A549 (cell line): ENCODE measurements at regions not wholly inside any gene's neighbourhood (a gene's known extent, or its start where the extent isn't known, plus 50 kb on each side); places are given as distances from the start of the nearest gene placed in this dataset.
"Not testable (repeated sequence)": the region's sequence is repeated elsewhere in the genome, so short reads cannot be mapped to it uniquely, and the experiment has no call there.

ENCODE experiments used
- ATAC-seq, 2 experiments: fragments of 200-7000 bp in 1 of 2; fragments of >200 bp in 1 of 2; cut with Nextera tagmentation in 1 of 2; cut with Tn5 transposase in 1 of 2; 3 replicates each; pipeline versions ENCODE4 v1.8.0 to v1.9.1; 2018 to 2020; ENCODE audit warnings: mild to moderate bottlenecking in 1 of 2, moderate library complexity in 1 of 2
- CTCF ChIA-PET: fragments of 300-600 bp; sonication (Branson Sonifier 250); formaldehyde crosslinking; extraction: SDS; loops from one replicate; lab custom pipeline; 2021; ENCODE audit warnings: antibody characterized with exemption, inconsistent platforms; lab: Yijun Ruan, JAX
- POLR2A ChIA-PET: fragments of 350-600 bp; formaldehyde crosslinking; extraction: SDS; loops from one replicate; lab custom pipeline; 2021; ENCODE audit warnings: antibody characterized with exemption, inconsistent platforms; lab: Yijun Ruan, JAX
- DNase-seq, 2 experiments: peaks; one replicate each; pipeline versions ENCODE4 v3.0.0 to v3.0.0-alpha.2; 2011 to 2016; ENCODE audit warnings: low read depth in 1 of 2, low spot score in 1 of 2
- FAIRE-seq: peaks from 2 replicates; lab custom pipeline; 2011; peaks lifted over from hg19 to GRCh38; lab: Jason Lieb, UNC
- H3K27ac ChIP-seq, 2 experiments: fragments of >200 bp; sonication (Bioruptor Twin); formaldehyde crosslinking; 3 replicates each; pipeline ENCODE4 v1.5.1; 2016 to 2017
- H3K4me1 ChIP-seq: fragments of >200 bp; sonication (Bioruptor Twin); formaldehyde crosslinking; 3 replicates; pipeline ENCODE4 v1.6.1; 2016
- H3K4me2 ChIP-seq: fragments of >200 bp; sonication (Bioruptor Twin); formaldehyde crosslinking; 3 replicates; pipeline ENCODE4 v1.6.1; 2016
- H3K4me3 ChIP-seq: fragments of >200 bp; sonication (Bioruptor Twin); formaldehyde crosslinking; 3 replicates; pipeline ENCODE4 v1.5.1; 2016
- H3K9me3 ChIP-seq: fragments of >200 bp; sonication (Bioruptor Twin); formaldehyde crosslinking; 3 replicates; pipeline ENCODE4 v1.6.1; 2016
- BHLHE40 ChIP-seq: IDR thresholded peaks from 2 replicates; pipeline ENCODE4 v1.6.1; 2012; ENCODE audit warnings: low read depth, low read length, inconsistent platforms
- CBX2 ChIP-seq: fragments of 200-600 bp; sonication (generic); IDR thresholded peaks from 2 replicates; pipeline ENCODE4 v1.6.1; 2016; ENCODE audit warnings: low read depth, mild to moderate bottlenecking, borderline replicate concordance
- CBX8 ChIP-seq: fragments of 200-600 bp; sonication (generic); IDR thresholded peaks from 2 replicates; pipeline ENCODE4 v1.6.1; 2016
- CEBPB ChIP-seq, 2 experiments: fragments of >200 bp in 1 of 2; sonication (Bioruptor Twin) in 1 of 2; formaldehyde crosslinking in 1 of 2; IDR thresholded peaks; 2 replicates each; pipeline ENCODE4 v1.6.1; 2012 to 2016
- CTCF ChIP-seq: fragments of >200 bp; sonication (Bioruptor Twin); formaldehyde crosslinking; IDR thresholded peaks from 3 replicates; pipeline ENCODE4 v1.5.1; 2016
- EHF ChIP-seq: fragments of 250-450 bp; sonication (Bioruptor Pico); IDR thresholded peaks from 2 replicates; pipeline ENCODE4 v1.5.0; 2020; ENCODE audit warnings: mild to moderate bottlenecking
- ELK1 ChIP-seq: fragments of 150-350 bp; IDR thresholded peaks from 2 replicates; pipeline ENCODE4 v1.6.1; 2014; ENCODE audit warnings: low read depth, mild to moderate bottlenecking, low read length
- ESRRA ChIP-seq: fragments of 150-350 bp; IDR thresholded peaks from 2 replicates; pipeline ENCODE4 v1.6.1; 2014; ENCODE audit warnings: mild to moderate bottlenecking, low read length, borderline replicate concordance
- FOSB ChIP-seq: fragments of 250-450 bp; sonication (Bioruptor Pico); IDR thresholded peaks from 2 replicates; pipeline ENCODE4 v1.5.0; 2020; ENCODE audit warnings: mild to moderate bottlenecking, moderate library complexity
- FOSL2 ChIP-seq, 2 experiments: fragments of 450-650 bp in 1 of 2; fragments of >200 bp in 1 of 2; sonication (Bioruptor Twin) in 1 of 2; formaldehyde crosslinking; IDR thresholded peaks; 2 replicates each; pipeline versions ENCODE4 v1.5.0 to v1.6.1; 2016 to 2020; ENCODE audit warnings: mild to moderate bottlenecking in 1 of 2, moderate library complexity in 1 of 2
- HOXB5 ChIP-seq: fragments of 250-450 bp; sonication (Bioruptor Pico); IDR thresholded peaks from 2 replicates; pipeline ENCODE4 v1.5.0; 2020; ENCODE audit warnings: mild to moderate bottlenecking, moderate library complexity
- KDM5A ChIP-seq: fragments of 200-600 bp; sonication (generic); IDR thresholded peaks from 2 replicates; pipeline ENCODE4 v1.6.1; 2016; ENCODE audit warnings: antibody characterized with exemption, mild to moderate bottlenecking
- MAZ ChIP-seq: fragments of 150-350 bp; IDR thresholded peaks from 2 replicates; pipeline ENCODE4 v1.6.1; 2014; ENCODE audit warnings: antibody characterized with exemption, low read depth, low read length, borderline replicate concordance
- MYC ChIP-seq: IDR thresholded peaks from 2 replicates; pipeline ENCODE4 v1.6.1; 2012; ENCODE audit warnings: mild to moderate bottlenecking, inconsistent platforms, low read length, improper control_type of control experiment, borderline replicate concordance
- NFE2L2 ChIP-seq: fragments of 150-350 bp; conservative IDR thresholded peaks from 2 replicates; pipeline ENCODE4 v1.6.1; 2014; ENCODE audit warnings: low read length
- POLR2A ChIP-seq: IDR thresholded peaks from 2 replicates; pipeline ENCODE4 v1.6.1; 2012; ENCODE audit warnings: mild to moderate bottlenecking, low read length
- POLR2AphosphoS2 ChIP-seq: conservative IDR thresholded peaks from 2 replicates; pipeline ENCODE4 v1.6.1; 2012; ENCODE audit warnings: low read length, improper control_type of control experiment, inconsistent platforms
- ZSCAN20 ChIP-seq: fragments of 250-450 bp; sonication (Bioruptor Pico); IDR thresholded peaks from 2 replicates; pipeline ENCODE4 v1.8.0; 2022; ENCODE audit warnings: mild to moderate bottlenecking, moderate library complexity
- WGBS: methylation state at CpG from one replicate; pipeline ENCODE4 v1.1.6; 2017; ENCODE audit errors: missing lambda C conversion rate; 5-methylcytosine and 5-hydroxymethylcytosine counted together
- TF ChIP-seq, protein P1 (sequence below): fragments of 250-450 bp; sonication (Bioruptor Pico); IDR thresholded peaks from 2 replicates; pipeline ENCODE4 v1.5.0; 2020; ENCODE audit warnings: low read depth, mild to moderate bottlenecking, moderate library complexity
- TF ChIP-seq, protein P2 (sequence below): fragments of 450-650 bp; IDR thresholded peaks from 2 replicates; pipeline ENCODE4 v1.6.1; 2014; ENCODE audit warnings: antibody characterized with exemption

GRCh38 chr7:22040923-22041595 is 95.4 kb upstream of the CDCA7L start:
- DNase-seq (no peak), FAIRE-seq (no peak), ATAC-seq (no peak)
- TF ChIP-seq POLR2A (no peak), ELK1 (no peak)
- H3K4me3 ChIP-seq, result no peak overlapping the region
- H3K4me2 ChIP-seq, result no peak overlapping the region
- H3K27ac ChIP-seq, result no peak overlapping the region
- no peaks in the 10 kb centered on the region for H3K9me3 ChIP-seq
- H3K4me1 ChIP-seq, result no peaks in the 10 kb centered on the region
- CTCF ChIA-PET, result interaction anchor here (0.6 kb wide), 1 partner anchor 178 kb away, joined by 4 read pairs; no protein-coding TSS in a partner anchor
- 26% methylated on average over 4 of the region's 4 CpGs for WGBS
- POLR2A ChIA-PET, result no interaction called here

GRCh38 chr7:22039670-22040069 is 94.0 kb upstream of the CDCA7L start:
- H3K4me2 ChIP-seq, result no peak overlapping the region
- CTCF ChIA-PET, result no interaction called here
- WGBS, result 40% methylated on average over 1 of the region's 1 CpG
- no peaks in the 10 kb centered on the region for H3K4me1 ChIP-seq
- H3K9me3 ChIP-seq, result no peaks in the 10 kb centered on the region
- POLR2A ChIA-PET, result no interaction called here
- TF ChIP-seq, protein P1, sequence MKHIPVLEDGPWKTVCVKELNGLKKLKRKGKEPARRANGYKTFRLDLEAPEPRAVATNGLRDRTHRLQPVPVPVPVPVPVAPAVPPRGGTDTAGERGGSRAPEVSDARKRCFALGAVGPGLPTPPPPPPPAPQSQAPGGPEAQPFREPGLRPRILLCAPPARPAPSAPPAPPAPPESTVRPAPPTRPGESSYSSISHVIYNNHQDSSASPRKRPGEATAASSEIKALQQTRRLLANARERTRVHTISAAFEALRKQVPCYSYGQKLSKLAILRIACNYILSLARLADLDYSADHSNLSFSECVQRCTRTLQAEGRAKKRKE (CRISPR knock-in tag), result no peak
- TF ChIP-seq NFE2L2 (no peak), MAZ (no peak), ESRRA (no peak), FOSL2 (IDR thresholded peaks at IDR 0.05) (no peak), FOSL2 (CRISPR knock-in tag; IDR thresholded peaks at IDR 0.05) (no peak), ZSCAN20 (CRISPR knock-in tag) (no peak), CBX2 (no peak), HOXB5 (no peak), EHF (CRISPR knock-in tag) (no peak), CBX8 (no peak), CTCF (no peak), KDM5A (no peak), POLR2AphosphoS2 (no peak), CEBPB (IDR thresholded peaks at IDR 0.05) (no peak), FOSB (CRISPR knock-in tag) (no peak), MYC (no peak), BHLHE40 (no peak)
- TF ChIP-seq, protein P2, sequence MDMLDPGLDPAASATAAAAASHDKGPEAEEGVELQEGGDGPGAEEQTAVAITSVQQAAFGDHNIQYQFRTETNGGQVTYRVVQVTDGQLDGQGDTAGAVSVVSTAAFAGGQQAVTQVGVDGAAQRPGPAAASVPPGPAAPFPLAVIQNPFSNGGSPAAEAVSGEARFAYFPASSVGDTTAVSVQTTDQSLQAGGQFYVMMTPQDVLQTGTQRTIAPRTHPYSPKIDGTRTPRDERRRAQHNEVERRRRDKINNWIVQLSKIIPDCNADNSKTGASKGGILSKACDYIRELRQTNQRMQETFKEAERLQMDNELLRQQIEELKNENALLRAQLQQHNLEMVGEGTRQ, result no peak
- no peak overlapping the region for H3K4me3 ChIP-seq
- DNase-seq, result no peak
- H3K27ac ChIP-seq, result no peak overlapping the region
- no peak for FAIRE-seq
- ATAC-seq, result no peak

DNA sequence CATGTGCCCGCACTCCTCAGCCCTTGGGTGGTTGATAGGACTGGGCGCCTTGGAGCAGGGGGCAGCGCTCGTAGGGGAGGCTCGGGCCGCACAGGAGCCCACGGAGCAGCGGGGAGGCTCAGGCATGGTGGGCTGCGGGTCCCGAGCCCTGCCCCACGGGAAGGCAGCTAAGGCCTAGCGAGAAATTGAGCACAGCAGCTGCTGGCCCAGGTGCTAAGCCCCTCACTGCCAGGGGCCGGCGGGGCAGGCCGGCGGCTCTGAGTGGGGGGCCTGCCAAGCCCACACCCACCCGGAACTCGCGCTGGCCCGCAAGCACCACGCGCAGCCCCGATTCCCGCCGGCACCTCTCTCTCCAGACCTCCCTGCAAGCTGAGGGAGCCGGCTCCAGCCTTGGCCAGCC is 86.7 kb upstream of the CDCA7L start:
- H3K4me2 ChIP-seq, ATAC-seq, H3K4me3 ChIP-seq, H3K27ac ChIP-seq, CTCF ChIA-PET, FAIRE-seq, POLR2A ChIA-PET, H3K9me3 ChIP-seq, DNase-seq, H3K4me1 ChIP-seq: not testable (repeated sequence)
- 34% methylated on average over 20 of the region's 26 CpGs for WGBS

GRCh38 chr7:22028656-22029055 is 83.0 kb upstream of the CDCA7L start:
- H3K4me1 ChIP-seq, DNase-seq, CTCF ChIA-PET, H3K27ac ChIP-seq, H3K4me3 ChIP-seq, H3K9me3 ChIP-seq, POLR2A ChIA-PET, FAIRE-seq, H3K4me2 ChIP-seq, ATAC-seq: not testable (repeated sequence)
- 17% methylated on average over 7 of the region's 25 CpGs for WGBS
